ENCODE measurements at regions not wholly inside any gene's neighbourhood (a gene's known extent, or its start where the extent isn't known, plus 50 kb on each side); places are given as distances from the start of the nearest gene placed in this dataset.

DNA sequence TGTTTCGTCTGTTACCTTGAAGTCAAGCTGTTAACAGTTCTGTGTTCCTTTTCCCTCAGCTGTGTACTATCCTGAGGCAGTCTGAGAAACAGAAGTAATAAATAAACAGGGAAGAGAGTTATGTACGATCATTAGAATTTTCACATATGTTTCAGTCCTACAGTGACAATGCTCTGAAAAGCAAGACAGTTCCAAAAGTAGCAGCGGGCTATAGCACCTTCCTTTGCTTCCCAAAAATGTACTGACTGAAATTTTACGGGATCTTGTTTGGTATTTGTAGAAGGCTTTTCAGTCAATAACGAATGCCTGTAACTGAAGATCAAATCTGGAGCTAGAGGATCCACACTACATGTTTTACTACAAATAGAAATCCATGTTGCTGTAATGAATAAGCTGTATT, 428.1 kb downstream of the PYDC2 start:
- in situ Hi-C loops (cut with HindIII; ENCODE audit: low pct_unique_long_range_greater_than_20kb, low sequenced_read_pairs) (no loop called here), intact Hi-C loops (cut with micrococcal nuclease; ENCODE audit: unreplicated experiment) (no loop called here)
- Histone ChIP-seq H3K4me3 (ENCODE audit: low read depth in 2 of 2, low read length in 2 of 2) (no peak overlapping the region), H3K9me3 (ENCODE audit: control insufficient read depth, insufficient read depth, low read depth, low read length) (no peaks in the 10 kb centered on the region), H3K27me3 (ENCODE audit: control insufficient read depth, insufficient read depth, low read length) (no peaks in the 10 kb centered on the region), H3K27ac (ENCODE audit: low read length) (no peak overlapping the region), H3K36me3 (ENCODE audit: control insufficient read depth, insufficient read depth, low read length) (no peaks in the 10 kb centered on the region), H3K4me1 (ENCODE audit: control insufficient read depth, insufficient read depth, low read length) (no peaks in the 10 kb centered on the region)
- ChIA-PET POLR2A (no interaction called here), CTCF (interaction anchor here (1.1 kb wide), 1 partner anchor 555 kb away, joined by 3 read pairs; no protein-coding TSS in a partner anchor)
- TF ChIP-seq, protein P1, sequence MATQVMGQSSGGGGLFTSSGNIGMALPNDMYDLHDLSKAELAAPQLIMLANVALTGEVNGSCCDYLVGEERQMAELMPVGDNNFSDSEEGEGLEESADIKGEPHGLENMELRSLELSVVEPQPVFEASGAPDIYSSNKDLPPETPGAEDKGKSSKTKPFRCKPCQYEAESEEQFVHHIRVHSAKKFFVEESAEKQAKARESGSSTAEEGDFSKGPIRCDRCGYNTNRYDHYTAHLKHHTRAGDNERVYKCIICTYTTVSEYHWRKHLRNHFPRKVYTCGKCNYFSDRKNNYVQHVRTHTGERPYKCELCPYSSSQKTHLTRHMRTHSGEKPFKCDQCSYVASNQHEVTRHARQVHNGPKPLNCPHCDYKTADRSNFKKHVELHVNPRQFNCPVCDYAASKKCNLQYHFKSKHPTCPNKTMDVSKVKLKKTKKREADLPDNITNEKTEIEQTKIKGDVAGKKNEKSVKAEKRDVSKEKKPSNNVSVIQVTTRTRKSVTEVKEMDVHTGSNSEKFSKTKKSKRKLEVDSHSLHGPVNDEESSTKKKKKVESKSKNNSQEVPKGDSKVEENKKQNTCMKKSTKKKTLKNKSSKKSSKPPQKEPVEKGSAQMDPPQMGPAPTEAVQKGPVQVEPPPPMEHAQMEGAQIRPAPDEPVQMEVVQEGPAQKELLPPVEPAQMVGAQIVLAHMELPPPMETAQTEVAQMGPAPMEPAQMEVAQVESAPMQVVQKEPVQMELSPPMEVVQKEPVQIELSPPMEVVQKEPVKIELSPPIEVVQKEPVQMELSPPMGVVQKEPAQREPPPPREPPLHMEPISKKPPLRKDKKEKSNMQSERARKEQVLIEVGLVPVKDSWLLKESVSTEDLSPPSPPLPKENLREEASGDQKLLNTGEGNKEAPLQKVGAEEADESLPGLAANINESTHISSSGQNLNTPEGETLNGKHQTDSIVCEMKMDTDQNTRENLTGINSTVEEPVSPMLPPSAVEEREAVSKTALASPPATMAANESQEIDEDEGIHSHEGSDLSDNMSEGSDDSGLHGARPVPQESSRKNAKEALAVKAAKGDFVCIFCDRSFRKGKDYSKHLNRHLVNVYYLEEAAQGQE (IDR thresholded peaks at IDR 0.05; ENCODE audit: insufficient read depth in 1 of 2, low read depth in 2 of 2, low read length in 1 of 2): no peak
- TF ChIP-seq, protein P2, sequence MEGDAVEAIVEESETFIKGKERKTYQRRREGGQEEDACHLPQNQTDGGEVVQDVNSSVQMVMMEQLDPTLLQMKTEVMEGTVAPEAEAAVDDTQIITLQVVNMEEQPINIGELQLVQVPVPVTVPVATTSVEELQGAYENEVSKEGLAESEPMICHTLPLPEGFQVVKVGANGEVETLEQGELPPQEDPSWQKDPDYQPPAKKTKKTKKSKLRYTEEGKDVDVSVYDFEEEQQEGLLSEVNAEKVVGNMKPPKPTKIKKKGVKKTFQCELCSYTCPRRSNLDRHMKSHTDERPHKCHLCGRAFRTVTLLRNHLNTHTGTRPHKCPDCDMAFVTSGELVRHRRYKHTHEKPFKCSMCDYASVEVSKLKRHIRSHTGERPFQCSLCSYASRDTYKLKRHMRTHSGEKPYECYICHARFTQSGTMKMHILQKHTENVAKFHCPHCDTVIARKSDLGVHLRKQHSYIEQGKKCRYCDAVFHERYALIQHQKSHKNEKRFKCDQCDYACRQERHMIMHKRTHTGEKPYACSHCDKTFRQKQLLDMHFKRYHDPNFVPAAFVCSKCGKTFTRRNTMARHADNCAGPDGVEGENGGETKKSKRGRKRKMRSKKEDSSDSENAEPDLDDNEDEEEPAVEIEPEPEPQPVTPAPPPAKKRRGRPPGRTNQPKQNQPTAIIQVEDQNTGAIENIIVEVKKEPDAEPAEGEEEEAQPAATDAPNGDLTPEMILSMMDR (IDR thresholded peaks at IDR 0.05): no peak
- TF ChIP-seq TCF7L2 (IDR thresholded peaks at IDR 0.05; ENCODE audit: low read depth, low read length): no peak
- no peak for TF ChIP-seq SIN3A (IDR thresholded peaks at IDR 0.05; ENCODE audit: borderline replicate concordance, insufficient read depth, low read depth, low read length)
- no peak for TF ChIP-seq POLR2AphosphoS5 (IDR thresholded peaks at IDR 0.05; ENCODE audit: low read depth, low read length)
- no peak for ATAC-seq
- no peak for DNase-seq (ENCODE audit: low read depth, low spot score)
- no TSS peak for BruUV-seq (replicated peaks)

DNA sequence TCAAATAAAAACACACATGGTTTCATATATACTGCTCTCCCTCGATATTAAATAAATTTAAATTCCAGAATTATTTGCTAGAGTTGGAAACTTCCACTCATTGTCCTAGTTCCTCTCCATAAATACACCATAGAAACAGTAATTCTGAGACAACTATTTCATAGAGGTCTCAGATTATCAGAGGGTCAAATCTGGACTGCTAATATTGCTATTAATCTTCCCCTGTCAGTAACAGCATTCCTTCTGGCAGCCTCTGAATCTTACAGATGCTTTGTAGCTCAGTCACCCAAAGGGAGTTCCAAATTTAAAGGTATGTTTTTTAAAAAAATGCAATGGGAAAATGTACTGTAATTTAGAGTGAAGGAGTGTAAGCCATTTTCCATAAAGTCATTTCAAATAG, 428.8 kb downstream of the PYDC2 start:
- CTCF ChIA-PET: interaction anchor here (1.1 kb wide), 1 partner anchor 554 kb away, joined by 3 read pairs; no protein-coding TSS in a partner anchor
- POLR2A ChIA-PET: no interaction called here
- intact Hi-C loops (cut with micrococcal nuclease; ENCODE audit: unreplicated experiment) (no loop called here), in situ Hi-C loops (cut with HindIII; ENCODE audit: low pct_unique_long_range_greater_than_20kb, low sequenced_read_pairs) (no loop called here)
- TF ChIP-seq TCF7L2 (IDR thresholded peaks at IDR 0.05; ENCODE audit: low read depth, low read length) (no peak), POLR2AphosphoS5 (IDR thresholded peaks at IDR 0.05; ENCODE audit: low read depth, low read length) (no peak), SIN3A (IDR thresholded peaks at IDR 0.05; ENCODE audit: borderline replicate concordance, insufficient read depth, low read depth, low read length) (no peak)
- TF ChIP-seq, protein P2 (IDR thresholded peaks at IDR 0.05): no peak
- TF ChIP-seq, protein P1 (IDR thresholded peaks at IDR 0.05; ENCODE audit: insufficient read depth in 1 of 2, low read depth in 2 of 2, low read length in 1 of 2): no peak
- Histone ChIP-seq H3K4me3 (ENCODE audit: low read depth in 2 of 2, low read length in 2 of 2) (no peak overlapping the region), H3K9me3 (ENCODE audit: control insufficient read depth, insufficient read depth, low read depth, low read length) (no peaks in the 10 kb centered on the region), H3K27me3 (ENCODE audit: control insufficient read depth, insufficient read depth, low read length) (no peaks in the 10 kb centered on the region), H3K36me3 (ENCODE audit: control insufficient read depth, insufficient read depth, low read length) (no peaks in the 10 kb centered on the region), H3K27ac (ENCODE audit: low read length) (no peak overlapping the region), H3K4me1 (ENCODE audit: control insufficient read depth, insufficient read depth, low read length) (no peaks in the 10 kb centered on the region)
- ATAC-seq (no peak), DNase-seq (ENCODE audit: low read depth, low spot score) (no peak)
- BruUV-seq (replicated peaks): no TSS peak

All from Panc1 (cell line).